Stimulated activated naive CD4-positive, alpha-beta T cell treated with Interleukin-2 at 50 U/mL for 16 hours (primary cell): ENCODE measurements at regions not wholly inside any gene's neighbourhood (a gene's known extent, or its start where the extent isn't known, plus 50 kb on each side); places are given as distances from the start of the nearest gene placed in this dataset.
"Not testable (repeated sequence)": the region's sequence is repeated elsewhere in the genome, so short reads cannot be mapped to it uniquely, and the experiment has no call there.

ENCODE experiments used
- DNase-seq: peaks from one replicate; lab custom pipeline; 2025; lab: John Stamatoyannopoulos, UW

DNA sequence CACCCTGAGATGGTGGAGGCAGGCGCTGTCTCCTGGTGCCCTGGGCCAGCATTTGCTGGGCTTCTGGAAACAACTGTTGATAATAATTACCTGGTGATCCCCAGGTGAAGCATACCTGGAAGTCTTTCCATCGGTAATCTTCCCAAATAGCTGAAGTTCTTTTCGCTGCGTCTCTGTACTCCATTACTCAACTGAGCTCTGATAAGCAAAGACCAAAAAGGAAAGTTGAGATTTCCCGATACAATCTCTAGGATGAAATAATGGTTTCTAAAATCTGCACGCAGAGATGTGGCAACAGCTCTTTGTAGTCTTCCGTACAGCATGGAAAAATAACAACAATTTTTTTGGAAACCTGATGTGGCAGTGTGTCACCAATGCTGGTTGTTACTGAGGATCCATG is 226.5 kb downstream of the GATA3 start:
- no peak for DNase-seq

DNA sequence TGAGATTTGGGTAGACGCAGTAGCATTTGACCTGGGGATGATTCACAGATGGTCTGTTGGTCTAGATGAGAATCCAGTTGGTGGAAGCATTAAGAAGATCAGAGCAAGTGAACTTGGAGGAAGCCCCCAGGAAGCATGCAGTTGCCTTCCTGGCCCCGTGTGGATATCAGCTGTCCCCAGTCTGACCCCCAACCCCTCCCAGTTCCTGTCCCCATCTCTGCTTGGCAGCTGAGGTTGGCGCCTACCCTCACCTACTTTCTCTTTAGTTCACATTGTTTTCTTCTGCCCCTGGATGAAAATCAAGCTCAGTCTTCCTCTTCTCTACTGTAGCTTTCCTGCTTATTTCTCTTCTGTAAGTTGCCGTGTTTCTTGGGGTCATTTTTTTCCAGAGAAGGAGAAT is 227.9 kb downstream of the GATA3 start:
- DNase-seq: no peak

DNA sequence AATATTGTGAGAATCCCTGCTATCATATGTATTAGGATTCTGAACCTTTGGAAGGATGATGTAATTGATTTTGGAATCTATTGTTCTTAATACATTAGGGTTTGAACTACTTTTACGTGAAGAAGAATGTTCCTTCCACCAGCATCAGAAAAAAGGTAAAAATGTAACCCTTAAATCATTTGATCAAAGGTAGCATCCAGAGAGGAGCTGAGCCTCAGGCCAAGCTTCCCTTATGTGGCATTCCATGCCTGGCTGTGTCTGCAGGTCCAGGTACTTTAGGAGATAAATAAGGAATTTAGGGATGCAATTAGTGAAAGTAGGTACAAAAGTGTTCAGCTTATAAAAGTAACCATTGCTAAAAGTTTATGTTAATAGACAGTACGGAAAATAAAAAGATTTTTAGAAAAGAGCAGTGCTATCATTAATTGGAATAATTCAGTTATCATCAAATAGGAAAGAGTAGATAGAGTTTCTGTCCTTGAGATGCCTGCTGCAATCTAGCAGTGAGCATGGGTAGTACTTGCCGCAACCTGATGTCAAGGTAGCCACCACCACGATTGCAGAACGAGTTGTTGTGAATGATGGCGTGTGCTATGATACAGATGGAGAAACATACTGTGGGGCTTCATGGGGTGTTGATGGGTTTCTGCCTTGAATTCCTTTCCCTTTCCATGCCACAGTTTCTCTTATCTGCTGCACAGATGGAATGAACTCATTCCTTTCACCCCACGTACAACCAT is 228.8 kb downstream of the GATA3 start:
- no peak for DNase-seq

DNA sequence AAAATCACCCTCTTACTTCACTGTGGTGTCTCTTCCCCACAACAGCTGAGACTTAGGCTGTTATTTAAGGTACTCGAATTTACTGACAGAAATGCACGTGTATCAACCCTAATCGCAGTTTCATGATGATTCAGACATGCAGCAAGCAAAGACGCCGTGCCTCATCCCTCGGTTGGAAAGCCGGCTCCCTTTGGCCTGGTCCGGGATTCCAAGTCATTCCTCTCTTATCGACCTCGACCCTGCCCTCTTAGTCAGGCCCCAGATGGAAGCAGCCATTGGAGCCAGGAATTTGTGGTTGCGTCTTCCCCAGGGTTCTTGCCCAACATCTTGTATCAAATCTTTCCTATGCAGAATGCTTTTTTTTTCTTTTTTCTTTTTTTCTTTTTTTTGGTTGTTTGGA is 229.5 kb downstream of the GATA3 start:
- DNase-seq: no peak

GRCh38 chr10:8285970-8286369 is 231.5 kb downstream of the GATA3 start:
- not testable (repeated sequence) for DNase-seq

DNA sequence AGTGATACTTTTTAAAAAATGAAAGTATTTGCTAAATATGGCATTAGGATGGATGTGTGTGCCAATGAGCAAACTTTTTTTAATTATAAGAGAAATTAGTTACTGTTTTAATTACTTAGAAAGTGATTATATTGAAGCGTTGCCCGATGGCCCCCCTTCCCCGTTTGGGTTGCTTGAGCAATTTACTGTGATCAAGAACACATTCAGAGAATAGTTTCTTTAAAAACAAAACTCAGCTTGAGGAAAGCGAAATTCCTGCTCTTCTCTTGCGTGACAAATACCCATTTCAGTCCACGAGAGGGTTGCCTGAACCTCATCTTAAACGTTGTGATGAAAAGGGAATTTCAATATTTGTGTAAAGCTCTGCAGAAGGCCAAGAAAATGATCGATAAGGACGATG is 234.1 kb downstream of the GATA3 start:
- no peak for DNase-seq

DNA sequence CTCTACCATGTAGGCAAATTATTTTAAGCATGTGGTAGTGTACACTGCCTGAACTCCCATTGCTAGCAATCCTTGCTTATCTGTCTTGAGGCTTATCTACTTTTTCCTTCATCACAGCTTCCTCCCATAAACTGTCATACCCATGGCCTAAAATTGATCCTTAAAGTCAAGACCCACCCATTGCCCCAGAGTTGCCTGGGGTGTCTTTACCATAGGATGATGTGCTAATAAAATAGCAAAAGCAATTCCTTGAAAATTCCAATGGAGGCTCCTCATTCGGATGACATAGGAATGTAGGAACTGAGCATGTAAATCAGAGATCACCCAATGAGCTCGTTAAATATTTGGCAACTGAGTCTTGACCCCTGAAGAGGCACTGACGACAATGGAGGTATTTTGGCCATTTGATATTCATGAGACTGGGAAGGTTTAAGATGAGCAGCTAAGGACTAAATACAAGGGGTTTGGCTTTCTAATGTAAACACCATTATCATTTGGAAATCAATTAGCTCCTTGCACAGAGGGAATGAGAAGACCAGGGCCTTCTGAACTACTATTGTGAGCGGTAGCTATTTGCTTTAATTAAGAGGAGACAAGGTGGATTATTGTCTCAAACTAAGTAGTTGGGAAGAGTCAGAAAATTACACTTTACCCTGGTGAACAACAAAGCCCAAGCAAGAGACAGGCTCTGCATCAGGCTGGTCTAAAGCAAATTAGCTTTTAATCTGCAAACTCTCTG is 234.9 kb downstream of the GATA3 start:
- DNase-seq: no peak

GRCh38 chr10:8294779-8295178 is 240.3 kb downstream of the GATA3 start:
- DNase-seq: no peak

GRCh38 chr10:8295311-8295710 is 240.8 kb downstream of the GATA3 start:
- no peak for DNase-seq

DNA sequence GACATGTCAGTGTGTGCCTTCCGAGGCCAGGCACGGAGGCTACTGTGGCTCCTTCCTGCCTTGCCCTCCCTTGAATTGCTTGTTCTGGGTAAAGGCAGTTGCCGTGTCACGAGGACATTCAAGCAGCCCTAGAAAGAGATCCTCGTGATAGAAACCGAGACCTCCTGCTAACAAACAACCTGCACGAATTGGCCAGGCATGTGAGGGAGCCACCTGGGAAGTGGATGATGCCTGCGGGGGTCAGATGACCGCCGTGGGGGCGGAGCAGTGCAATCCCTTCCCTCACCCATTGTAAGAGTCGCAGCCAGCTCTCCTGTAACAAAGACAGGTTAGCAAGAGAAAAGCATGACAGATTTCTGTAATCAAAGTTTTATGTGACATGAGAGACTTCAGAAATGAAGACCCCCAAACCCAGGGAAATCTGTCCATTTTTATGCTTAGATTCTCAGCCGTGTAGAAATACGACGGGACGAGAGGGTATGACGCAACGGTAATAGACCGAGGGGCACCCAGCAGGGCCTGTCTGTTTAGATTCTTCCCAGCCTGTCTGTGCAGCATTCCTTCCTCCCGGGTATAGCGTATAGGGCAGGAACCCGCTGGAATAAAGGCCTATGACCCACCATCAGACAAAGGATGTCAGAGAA is 241.7 kb downstream of the GATA3 start:
- no peak for DNase-seq

GRCh38 chr10:8296734-8297101 is 242.2 kb downstream of the GATA3 start:
- DNase-seq: no peak

GRCh38 chr10:8297107-8297506 is 242.6 kb downstream of the GATA3 start:
- no peak for DNase-seq

DNA sequence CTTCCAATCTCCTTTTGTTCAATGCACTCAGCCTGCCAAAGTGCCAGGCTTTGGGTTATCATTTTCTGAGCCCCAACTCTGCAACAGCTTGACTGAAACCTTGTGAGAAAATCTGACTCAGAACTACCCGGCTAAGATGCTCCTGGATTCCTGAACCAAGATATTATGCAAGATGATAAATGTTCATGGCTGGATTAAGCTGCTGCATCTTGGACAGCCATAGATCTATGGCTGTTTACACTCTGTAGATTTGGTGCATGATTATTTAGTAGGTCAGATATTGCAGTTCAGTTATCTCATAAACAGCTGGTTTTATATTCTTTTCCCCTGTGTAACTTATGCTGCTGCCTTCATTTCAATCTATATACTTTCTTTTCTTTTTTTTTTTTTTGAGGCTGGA is 243.5 kb downstream of the GATA3 start:
- no peak for DNase-seq

DNA sequence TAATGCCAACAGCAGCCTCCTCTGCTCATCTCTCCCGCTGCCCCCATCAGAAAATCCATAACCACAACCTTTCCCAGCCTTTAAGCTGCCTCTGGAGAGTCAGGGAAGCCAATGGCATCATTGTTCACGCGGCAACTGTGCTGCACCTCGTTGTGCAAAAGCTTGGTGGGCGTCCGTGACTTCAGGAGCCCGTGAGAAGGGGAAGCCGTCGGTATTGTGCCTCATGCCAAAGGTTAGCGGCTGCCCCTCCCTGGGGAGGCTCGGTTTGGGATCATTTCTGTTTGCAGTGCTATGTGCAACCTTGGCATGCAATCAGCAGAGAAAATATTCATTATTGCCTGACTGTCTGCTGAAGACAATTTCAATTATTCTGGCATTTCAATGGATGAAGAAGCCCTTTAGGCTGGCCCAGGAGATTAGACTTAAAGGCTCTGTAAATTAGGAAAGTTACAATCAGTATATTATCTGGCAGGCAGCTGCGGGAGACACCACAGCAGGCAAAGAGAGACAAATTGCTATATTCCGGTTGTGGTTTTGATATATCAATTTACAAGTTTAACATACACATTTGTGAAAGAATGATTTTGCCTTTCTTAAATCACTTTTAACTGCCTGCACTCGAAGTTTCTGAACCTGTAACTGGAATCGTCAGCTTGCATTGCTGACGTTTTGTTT is 244.5 kb downstream of the GATA3 start:
- DNase-seq: no peak

DNA sequence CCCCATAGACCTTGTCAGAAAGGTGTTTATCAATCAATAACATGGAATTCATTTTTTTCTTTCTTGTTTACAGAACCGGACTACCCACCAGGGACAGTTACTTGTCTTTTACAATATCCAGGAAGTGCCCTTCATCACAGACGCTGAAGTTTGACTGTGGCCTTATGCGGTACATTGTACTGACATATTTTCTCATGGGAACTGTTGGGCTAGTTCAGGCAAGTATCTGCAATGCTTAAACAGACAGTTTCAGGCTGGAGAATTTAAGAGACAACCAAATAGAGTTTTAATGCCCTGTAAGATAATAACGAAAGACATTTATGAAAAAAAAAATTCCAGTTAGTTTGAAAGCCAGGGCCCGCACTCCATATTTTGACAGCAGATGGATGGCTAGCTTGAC is 246.4 kb downstream of the GATA3 start:
- DNase-seq: no peak

- DNase-seq: no peak
Measured at GRCh38 chr10:8301333-8301732, 246.8 kb downstream of the GATA3 start.

GRCh38 chr10:8301831-8302230 is 247.3 kb downstream of the GATA3 start:
- DNase-seq: no peak

DNA sequence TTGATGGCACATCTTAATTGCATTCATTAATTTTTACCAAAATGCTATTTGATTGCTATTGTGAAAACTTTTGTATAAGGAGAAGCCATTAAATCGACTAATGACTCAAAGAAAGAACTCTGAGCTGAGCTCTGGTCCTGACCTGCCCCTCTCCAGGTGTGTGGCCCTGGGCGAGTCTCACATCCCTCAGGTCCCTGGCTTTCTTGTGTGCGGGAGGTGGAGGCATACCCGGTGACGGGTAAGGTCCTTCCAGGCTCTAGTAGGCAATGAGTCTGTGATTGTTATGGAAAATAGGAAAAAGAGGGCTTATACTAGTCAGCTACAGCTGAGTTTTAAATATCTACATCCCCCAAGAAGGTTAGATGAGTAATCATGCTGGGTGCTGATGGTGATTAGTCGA is 248.1 kb downstream of the GATA3 start:
- no peak for DNase-seq

- no peak for DNase-seq
Measured at GRCh38 chr10:8304861-8305260, 250.4 kb downstream of the GATA3 start.

DNA sequence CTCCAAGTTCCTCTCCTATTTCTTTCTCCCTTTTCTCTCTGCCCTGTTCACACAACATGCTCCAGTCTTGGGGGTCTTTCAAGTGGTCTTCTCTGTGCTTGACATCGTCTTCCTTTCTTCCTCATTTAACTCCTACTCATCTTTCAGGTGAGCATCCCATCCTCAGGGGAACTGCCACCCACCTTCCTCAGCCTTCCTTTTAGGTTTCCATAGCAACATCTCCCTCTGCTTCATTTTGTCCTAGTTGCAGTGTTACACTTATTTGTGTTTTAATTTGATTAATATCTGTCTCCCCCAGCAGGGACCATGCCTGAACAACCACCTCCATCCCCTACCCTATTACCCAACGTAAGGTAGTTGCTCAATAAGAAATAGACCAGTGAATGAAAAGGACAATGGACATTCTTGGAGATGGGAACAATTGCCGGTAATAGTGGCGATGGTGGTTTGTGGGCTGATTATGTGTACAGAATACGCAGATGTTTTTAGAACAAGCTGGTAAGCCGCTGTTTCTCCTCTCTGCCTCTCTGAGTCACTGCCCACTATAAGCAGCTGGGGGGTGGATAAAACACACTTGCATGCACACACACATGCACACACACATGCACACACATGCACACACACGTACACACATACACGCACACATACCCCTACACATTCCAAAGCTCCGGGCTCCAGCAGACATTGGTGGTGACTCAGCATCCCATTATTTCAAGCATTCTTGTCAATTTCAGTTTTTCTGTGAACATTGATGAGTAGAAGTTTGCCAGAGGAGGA is 251.6 kb downstream of the GATA3 start:
- DNase-seq: no peak

DNA sequence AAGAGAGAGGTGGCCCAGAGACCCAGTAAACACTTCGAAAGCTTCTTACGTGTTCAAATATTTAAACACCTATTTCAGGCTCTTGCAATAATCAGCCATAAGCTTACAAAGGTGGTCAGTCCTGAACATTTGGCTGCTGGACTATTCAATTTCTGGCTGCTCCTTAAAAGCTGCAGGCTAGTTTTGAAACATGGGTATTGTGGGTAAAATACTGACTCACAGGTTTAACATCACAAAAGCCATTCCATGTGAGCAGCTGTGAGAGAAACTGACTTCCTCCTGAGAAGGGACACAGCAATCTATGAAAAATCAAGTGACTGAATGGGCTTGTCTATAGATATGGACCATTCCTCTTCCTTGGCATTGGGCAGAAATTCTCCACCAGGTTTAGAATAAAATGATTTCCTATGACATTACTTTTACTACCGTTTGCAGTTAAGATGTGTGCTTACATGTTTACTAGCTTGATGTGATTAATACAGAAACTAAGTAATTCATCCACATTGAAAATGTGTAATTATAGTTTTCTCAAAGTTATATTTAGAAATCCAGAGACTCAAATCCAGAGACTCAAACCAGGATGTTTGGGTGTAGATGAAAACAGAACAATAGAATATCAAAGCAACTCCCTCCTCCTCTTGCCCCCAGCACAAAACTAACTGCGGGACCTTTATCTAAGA is 252.3 kb downstream of the GATA3 start:
- DNase-seq: no peak
